GM18508 (cell line): ENCODE measurements at regions not wholly inside any gene's neighbourhood (a gene's known extent, or its start where the extent isn't known, plus 50 kb on each side); places are given as distances from the start of the nearest gene placed in this dataset.

Experiments
- ATAC-seq: cut with Tn5 transposase; IDR thresholded peaks from one replicate; pipeline ENCODE4 v1.9.1; 2021; ENCODE audit warnings: moderate number of reproducible peaks; ENCODE audit not compliant: insufficient read depth, unreplicated experiment

DNA sequence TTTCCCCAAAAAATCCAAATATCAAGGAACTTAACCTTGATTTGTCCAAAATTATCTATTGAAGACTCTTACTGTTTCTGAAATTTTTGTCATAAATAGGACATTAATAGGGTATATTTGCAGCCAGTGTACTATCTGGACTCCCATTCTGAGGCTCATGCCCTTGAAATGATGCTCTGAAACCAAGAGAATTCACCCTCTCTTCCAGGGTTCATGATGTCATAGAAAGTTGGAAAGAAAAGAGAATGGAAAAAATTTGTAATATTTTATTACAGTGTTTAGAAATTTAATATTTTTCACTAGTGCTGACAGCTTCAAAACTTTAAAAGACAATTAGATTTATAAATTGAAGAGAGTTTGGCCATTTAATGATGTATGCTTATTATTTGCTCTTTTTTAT, 712.5 kb downstream of the MCTP2 start:
- ATAC-seq = no peak

DNA sequence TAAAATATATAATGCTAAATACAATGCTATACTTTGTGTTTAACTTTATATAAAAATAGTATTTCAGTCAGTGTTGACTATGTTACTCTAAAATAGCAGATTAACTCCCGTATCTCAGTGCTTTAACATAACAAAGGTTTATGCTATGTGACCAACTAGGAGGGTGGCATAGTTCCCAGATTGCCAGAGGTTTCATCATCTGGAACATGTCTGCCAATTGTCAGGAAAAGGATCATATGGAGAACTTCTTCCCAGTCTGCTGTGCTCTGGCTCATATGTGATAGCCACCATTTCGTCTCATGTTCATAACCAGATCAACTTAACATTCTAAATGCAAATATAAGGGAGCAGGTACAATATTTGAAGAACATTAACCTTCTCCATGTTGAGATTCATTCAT, 720.2 kb downstream of the MCTP2 start:
- ATAC-seq = no peak

DNA sequence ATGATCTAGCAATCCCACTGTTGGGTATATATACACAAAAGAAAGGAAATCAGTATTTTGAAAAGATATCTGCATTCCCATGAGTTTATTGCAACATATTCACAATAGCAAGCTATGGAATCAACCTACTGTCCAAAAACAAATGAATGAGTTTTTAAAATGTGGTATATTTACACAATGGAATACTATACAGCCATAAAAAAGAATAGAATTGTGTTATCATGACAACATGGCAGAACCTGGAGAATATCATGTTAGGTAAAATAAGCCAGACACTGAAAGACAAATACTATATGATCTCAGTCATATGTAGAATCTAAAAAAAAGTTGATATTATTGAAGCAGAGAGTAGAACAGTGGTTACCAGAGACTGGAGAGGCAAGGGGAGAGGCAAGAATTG, 732.6 kb downstream of the MCTP2 start:
- ATAC-seq = no peak

DNA sequence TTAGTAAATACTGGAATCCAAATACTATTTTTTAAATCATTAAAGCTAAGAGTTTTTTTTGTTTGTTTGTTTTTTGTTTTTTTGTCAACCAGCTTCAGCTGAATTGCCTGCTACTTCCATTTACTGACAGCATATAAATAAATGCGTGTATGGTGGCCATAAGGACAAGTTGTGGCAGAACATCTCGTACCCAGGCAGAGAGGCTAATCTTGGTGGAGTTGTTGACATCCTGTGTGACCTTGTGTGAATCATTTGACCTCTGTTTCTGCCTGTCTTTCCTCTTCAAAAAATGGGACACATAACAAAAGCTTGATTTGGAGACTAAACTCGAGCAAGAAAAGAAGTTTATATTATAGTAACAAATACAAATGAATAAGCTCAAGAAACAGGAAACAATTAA, 734.2 kb downstream of the MCTP2 start:
- no peak for ATAC-seq

- ATAC-seq = no peak
Observed at GRCh38 chr15:94968133-94968532, 736.8 kb downstream of the MCTP2 start.

GRCh38 chr15:94970096-94970495, 738.7 kb downstream of the MCTP2 start:
- no peak for ATAC-seq

DNA sequence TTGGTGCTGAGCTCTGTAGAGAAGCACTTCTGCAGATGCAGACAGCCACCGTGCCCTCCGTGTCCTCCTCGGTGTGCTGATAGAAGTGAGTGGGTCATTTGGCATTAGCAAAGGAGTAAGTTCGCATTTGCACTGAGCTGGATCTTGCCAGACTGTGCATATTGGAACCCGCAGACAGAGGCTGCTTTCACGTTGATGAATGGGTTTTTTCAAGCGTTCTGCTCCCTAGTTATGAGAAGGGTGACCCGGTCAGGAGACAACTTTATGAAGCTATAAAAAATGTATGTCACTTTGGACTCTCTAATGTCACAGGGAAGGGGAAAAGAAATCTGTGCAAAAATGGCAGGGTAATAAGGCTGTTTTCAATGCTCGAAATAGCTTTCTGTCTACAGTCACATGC, 739.4 kb downstream of the MCTP2 start:
- ATAC-seq = no peak

DNA sequence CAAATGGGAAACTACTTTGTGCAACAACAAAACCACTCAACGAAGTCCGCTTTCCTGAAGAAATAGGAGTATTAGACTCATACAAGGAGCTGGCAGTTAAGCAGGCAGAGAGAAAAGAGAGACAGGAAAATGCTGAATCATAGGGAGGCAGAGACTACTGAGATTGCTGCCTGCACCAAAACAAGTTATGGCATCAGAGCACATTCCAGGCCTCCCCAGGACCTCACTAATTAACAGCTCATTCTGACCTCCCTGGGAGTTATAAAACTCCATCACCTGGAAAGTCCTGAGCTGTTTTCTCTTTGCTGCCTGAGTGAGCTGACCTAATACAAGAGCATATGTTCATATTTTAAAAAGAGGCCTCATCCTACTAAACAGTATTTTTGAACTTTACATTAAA, 741.0 kb downstream of the MCTP2 start:
- no peak for ATAC-seq

DNA sequence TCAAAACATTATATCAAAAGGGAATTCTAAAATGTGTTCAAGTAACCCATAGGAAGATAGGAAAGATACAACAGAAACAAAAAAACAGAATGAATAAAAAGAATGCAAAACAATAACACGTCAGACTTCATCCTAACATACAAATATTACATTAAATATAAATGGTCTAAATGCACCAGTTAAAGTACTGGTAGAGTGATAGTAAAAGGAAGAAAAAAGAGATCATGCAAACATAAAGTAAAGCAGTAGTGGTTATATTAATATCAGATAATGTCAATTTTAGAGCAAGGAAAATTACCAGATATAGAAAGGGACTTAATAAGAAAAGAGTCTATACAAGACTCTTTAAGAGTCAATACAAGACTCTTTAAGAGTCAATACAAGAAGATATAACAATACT, 755.7 kb downstream of the MCTP2 start:
- ATAC-seq = no peak

DNA sequence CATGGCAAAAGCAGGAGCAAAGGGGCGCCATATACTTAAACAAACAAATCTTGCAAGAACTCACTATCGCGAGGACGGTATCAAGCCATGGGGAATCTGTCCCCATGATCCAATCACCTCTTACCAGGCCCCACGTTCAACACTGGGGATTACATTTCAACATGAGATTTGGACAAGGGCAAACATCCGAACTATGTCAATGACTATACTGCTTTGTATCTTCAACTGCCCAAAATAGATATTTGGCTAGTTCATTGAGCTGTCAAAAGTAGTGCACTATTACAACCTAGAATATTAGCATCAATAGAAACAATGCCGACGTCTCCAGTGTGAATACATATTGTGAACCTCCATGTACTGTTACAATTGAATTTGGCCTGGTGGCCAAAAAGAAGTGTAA, 760.4 kb downstream of the MCTP2 start:
- ATAC-seq = no peak

- ATAC-seq = no peak
Observed at GRCh38 chr15:95009635-95010034, 778.3 kb downstream of the MCTP2 start.

DNA sequence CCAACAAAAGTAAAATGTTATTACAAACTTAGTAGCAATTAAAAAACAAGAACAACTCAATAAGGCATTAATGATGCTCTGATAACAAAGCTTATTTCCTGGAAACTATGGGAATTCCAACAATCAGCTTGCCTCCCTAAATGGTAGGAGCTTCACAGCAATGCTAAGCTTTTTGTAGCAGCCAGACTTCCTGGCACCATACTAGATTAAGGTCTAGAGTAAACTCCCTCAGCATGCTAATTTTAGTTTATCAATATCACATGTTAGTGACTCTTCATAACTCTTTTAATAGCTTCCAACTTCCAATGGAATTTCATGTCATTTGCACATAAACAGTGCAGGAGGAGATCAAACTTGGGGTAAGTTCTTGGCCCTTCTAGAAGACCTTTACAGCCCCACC, 782.0 kb downstream of the MCTP2 start:
- no peak for ATAC-seq

- no peak for ATAC-seq
Observed at GRCh38 chr15:95016511-95017229, 785.3 kb downstream of the MCTP2 start.

- no peak for ATAC-seq
Observed at GRCh38 chr15:95017666-95018328, 786.4 kb downstream of the MCTP2 start.

- peak; percentile 92 for ATAC-seq
Observed at GRCh38 chr15:95018888-95019545, 787.7 kb downstream of the MCTP2 start.

DNA sequence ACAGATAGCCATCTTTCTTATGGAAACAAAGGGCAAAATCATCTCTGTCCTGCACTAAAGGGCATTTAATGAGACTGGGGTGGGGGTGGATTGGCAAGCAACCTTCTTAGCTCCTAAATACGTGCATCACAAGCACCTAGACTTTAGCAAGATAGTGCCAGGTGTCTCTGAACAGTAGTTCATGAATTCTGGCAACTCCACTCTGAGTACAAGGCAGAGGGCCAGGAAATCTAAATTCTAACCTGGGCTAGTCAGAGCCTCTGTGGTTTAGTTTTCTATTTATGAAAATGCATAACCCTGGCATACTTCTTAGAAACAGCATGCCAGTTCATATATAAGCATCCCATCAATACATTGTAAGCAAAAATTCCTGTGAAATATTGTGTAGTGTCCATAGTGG, 788.5 kb downstream of the MCTP2 start:
- ATAC-seq = no peak

GRCh38 chr15:95021816-95022215, 790.5 kb downstream of the MCTP2 start:
- ATAC-seq = no peak

DNA sequence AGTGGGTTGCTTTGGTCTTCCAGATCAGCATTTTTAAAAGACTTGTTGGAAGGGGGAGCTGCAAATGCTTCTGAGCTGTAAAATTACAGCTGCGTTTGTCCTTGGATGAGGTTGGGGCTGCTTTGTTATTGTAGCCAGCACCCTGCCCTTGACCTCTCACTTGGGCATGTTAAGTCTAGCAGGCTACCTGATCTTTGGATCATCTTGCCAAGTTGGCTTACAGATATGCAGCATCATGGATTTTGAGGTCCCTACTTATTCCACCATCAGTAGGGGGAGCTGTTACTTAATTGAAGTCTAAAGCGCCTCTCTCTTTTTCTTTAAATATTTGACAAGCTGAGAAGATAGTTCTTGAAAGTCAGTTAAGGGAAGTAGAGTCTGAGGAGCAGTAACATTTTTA, 793.0 kb downstream of the MCTP2 start:
- no peak for ATAC-seq

- ATAC-seq = no peak
Observed at GRCh38 chr15:95025924-95026728, 794.8 kb downstream of the MCTP2 start.

GRCh38 chr15:95027981-95028380, 796.6 kb downstream of the MCTP2 start:
- no peak for ATAC-seq

DNA sequence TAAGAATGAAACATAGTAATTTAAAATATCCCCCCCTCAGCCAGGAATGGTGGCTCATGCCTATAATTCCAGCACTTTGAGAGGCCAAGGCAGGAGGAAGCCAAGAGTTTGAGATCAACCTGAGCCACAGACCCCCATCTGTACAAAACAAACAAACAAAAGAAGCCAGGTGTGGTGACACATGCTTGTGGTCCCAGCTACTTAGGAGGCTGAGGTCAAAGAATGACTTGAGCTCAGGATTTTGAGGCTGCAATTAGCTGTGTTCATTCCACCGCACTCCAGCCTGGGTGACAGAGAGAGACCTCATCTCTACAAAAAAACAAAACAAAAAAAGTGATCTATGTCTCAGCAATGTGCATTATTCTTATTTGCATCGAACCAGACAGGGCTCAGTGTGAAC, 800.8 kb downstream of the MCTP2 start:
- no peak for ATAC-seq
